Neutrophil (primary cell): ENCODE measurements at regions not wholly inside any gene's neighbourhood (a gene's known extent, or its start where the extent isn't known, plus 50 kb on each side); places are given as distances from the start of the nearest gene placed in this dataset.
"Not testable (repeated sequence)": the region's sequence is repeated elsewhere in the genome, so short reads cannot be mapped to it uniquely, and the experiment has no call there.

Experiments used
- H3K27ac ChIP-seq: fragments of 200-600 bp; sonication (generic); 2 replicates; pipeline ENCODE4 v1.5.1; 2016; ENCODE audit warnings: mild to moderate bottlenecking, moderate library complexity
- H3K27me3 ChIP-seq: fragments of 200-600 bp; sonication (generic); 2 replicates; pipeline ENCODE4 v1.6.0; 2016; ENCODE audit warnings: mild to moderate bottlenecking
- H3K36me3 ChIP-seq: fragments of 200-600 bp; sonication (generic); 2 replicates; pipeline ENCODE4 v1.5.1; 2017
- H3K4me1 ChIP-seq, 2 experiments: fragments of 200-600 bp in 1 of 2; sonication (generic) in 1 of 2; 1 replicate in 1 of 2; 2 replicates in 1 of 2; pipeline versions ENCODE4 v1.5.1 to v1.6.1; 2013 to 2016; ENCODE audit warnings: low read depth in 1 of 2, low read length in 1 of 2, mild to moderate bottlenecking in 1 of 2, moderate library complexity in 1 of 2; ENCODE audit not compliant: control insufficient read depth in 1 of 2, insufficient read depth in 1 of 2
- H3K4me3 ChIP-seq, 2 experiments: fragments of 200-600 bp in 1 of 2; sonication (generic) in 1 of 2; 1 replicate in 1 of 2; 2 replicates in 1 of 2; pipeline ENCODE4 v1.5.1; 2013 to 2016; ENCODE audit warnings: low read depth in 1 of 2, low read length in 1 of 2, mild to moderate bottlenecking in 1 of 2, moderate library complexity in 1 of 2
- H3K9me3 ChIP-seq: fragments of 200-600 bp; sonication (generic); 2 replicates; pipeline ENCODE4 v1.5.1; 2016
- CTCF ChIP-seq: fragments of 200-600 bp; sonication (generic); IDR thresholded peaks from 2 replicates; pipeline ENCODE4 v1.5.1; 2016; ENCODE audit warnings: antibody characterized with exemption

DNA sequence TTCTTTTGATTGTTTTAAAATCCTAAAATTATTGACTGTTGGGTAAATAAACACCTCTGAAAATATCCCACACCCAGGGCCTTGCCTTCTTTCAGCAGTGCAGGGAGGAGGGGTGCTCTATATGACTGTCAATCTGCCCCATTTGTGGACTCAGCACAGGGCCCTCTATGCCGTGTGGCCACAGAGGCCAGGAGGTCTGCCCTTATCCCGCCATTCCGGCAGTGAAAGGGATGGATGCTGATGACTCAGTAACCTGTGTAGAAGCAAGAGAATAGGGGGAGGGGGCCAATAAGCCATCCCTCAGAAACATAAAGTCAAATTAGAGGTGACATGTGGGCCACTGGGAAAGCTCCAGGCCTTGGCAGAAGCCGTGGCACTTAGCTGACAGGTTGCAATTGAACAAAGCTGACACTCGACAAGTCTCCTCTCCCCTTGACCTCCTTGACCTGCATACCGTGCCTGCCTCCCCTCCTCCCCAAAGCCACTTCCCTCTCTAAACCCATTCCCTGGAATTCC lies 281.4 kb upstream of the DYNLRB2 start:
- H3K27ac ChIP-seq = no peak overlapping the region
- H3K9me3 ChIP-seq = no peaks in the 10 kb centered on the region
- H3K36me3 ChIP-seq = no peaks in the 10 kb centered on the region
- no peaks in the 10 kb centered on the region for H3K4me1 ChIP-seq
- TF ChIP-seq CTCF = no peak
- no peak overlapping the region for H3K4me3 ChIP-seq
- H3K27me3 ChIP-seq = no peaks in the 10 kb centered on the region

DNA sequence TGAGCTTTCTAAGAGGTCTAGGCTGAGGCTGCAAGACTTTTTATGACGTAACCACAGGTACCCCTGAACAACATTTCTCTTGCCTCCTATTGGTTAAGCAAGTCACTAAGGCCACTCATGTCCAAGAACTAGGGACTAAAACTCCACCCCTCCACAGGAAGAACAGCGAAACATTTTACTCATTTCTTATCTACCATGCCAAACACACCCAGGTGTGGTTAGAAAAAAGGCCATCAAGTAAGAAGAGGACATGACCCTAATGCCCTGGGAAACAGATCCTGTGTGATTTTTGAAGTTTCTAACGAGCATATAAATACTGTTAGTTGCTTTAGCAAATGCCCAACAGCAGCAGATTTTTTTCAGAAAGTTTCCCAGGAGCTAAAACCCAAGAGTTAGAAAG lies 282.4 kb upstream of the DYNLRB2 start:
- H3K27me3 ChIP-seq = no peaks in the 10 kb centered on the region
- H3K27ac ChIP-seq = no peak overlapping the region
- TF ChIP-seq CTCF = no peak
- H3K4me1 ChIP-seq = no peaks in the 10 kb centered on the region
- no peaks in the 10 kb centered on the region for H3K36me3 ChIP-seq
- no peak overlapping the region for H3K4me3 ChIP-seq
- no peaks in the 10 kb centered on the region for H3K9me3 ChIP-seq

DNA sequence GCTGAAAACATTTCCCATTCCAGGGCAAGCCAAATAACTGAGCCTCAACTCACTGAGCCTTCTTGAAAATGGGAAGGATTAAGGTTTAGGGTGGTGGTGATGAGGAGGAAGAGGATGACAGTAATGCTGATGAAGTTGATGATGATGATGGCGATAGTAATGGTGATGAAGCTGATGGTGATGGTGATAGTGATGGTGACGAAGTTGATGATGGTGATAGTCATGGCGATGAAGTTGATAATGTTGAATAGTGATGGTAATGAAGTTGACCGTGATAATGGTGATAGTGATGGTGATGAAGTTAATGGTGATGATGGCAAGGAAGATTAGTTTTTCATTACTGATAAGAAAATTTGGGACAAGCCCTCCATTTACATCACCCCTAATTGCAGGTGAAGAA lies 285.8 kb upstream of the DYNLRB2 start:
- H3K4me3 ChIP-seq = no peak overlapping the region
- no peaks in the 10 kb centered on the region for H3K4me1 ChIP-seq
- no peaks in the 10 kb centered on the region for H3K9me3 ChIP-seq
- no peak for TF ChIP-seq CTCF
- H3K27me3 ChIP-seq = no peaks in the 10 kb centered on the region
- no peaks in the 10 kb centered on the region for H3K36me3 ChIP-seq
- H3K27ac ChIP-seq = no peak overlapping the region

GRCh38 chr16:80253741-80254140 lies 287.1 kb upstream of the DYNLRB2 start:
- Histone ChIP-seq H3K27me3 (no peaks in the 10 kb centered on the region), H3K9me3 (no peaks in the 10 kb centered on the region), H3K4me1 (no peaks in the 10 kb centered on the region), H3K27ac (no peak overlapping the region), H3K36me3 (no peaks in the 10 kb centered on the region), H3K4me3 (no peak overlapping the region)
- TF ChIP-seq CTCF = no peak

- no peaks in the 10 kb centered on the region for H3K27me3 ChIP-seq
- no peak overlapping the region for H3K27ac ChIP-seq
- no peak for TF ChIP-seq CTCF
- no peak overlapping the region for H3K4me3 ChIP-seq
- no peaks in the 10 kb centered on the region for H3K36me3 ChIP-seq
- H3K9me3 ChIP-seq = no peaks in the 10 kb centered on the region
- no peaks in the 10 kb centered on the region for H3K4me1 ChIP-seq
These were observed 290.4 kb upstream of the DYNLRB2 start for GRCh38 chr16:80250381-80250780.

GRCh38 chr16:80243303-80243702 lies 297.5 kb upstream of the DYNLRB2 start:
- not testable (repeated sequence) for H3K9me3 ChIP-seq, H3K36me3 ChIP-seq, H3K4me1 ChIP-seq, H3K4me3 ChIP-seq, H3K27me3 ChIP-seq, H3K27ac ChIP-seq

- not testable (repeated sequence) for H3K9me3 ChIP-seq, H3K4me3 ChIP-seq, H3K4me1 ChIP-seq, H3K27ac ChIP-seq, H3K27me3 ChIP-seq, H3K36me3 ChIP-seq
These were observed 298.5 kb upstream of the DYNLRB2 start for GRCh38 chr16:80242279-80242678.
